GM04503 (cell line): ENCODE measurements at regions not wholly inside any gene's neighbourhood (a gene's known extent, or its start where the extent isn't known, plus 50 kb on each side); places are given as distances from the start of the nearest gene placed in this dataset.
"Not testable (repeated sequence)": the region's sequence is repeated elsewhere in the genome, so short reads cannot be mapped to it uniquely, and the experiment has no call there.

Experiments
- DNase-seq: peaks from one replicate; pipeline ENCODE4 v3.0.0-alpha.2; 2012; ENCODE audit warnings: low read depth

GRCh38 chr11:67768001-67768730 is 93.7 kb upstream of the ALDH3B2 start:
- not testable (repeated sequence) for DNase-seq

DNA sequence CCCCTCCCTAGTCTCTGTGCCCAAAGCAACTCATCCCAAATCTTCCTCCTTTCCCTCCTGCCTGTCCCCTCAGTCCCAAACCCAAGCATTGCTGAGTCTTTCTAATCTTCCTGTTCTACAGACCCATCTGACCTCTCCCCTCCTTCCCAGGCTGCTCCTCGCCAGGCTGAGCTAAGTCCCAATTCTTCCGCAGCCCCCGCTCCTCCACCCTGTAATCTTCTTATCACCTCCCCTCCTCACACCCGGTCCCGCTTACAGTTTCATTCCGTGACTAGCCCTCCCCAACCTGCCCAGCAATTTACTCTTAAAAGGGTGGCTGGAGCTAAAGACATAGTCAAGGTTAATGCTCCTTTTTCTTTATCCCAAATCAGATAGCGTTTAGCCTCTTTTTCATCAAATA is 86.8 kb upstream of the ALDH3B2 start:
- DNase-seq = not testable (repeated sequence)

DNA sequence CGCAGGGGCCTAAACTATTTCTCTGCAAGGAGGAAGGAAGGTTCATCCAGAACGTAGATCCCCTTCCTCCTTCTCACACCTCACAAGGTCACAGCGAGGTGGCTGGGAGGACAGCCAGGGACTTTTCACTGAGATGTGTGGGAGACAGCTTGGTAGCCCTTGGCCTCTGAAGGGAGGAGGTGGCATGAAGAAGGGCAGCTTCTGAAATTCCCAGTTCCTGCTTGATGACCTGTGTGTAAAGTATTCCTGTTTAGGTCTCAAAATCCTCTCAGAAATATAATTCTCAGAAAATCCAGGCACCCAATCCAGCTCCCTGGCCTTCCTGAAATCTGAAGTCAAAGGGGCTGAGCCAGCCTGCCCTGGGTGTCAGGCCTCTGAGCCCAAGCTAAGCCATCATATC is 84.9 kb upstream of the ALDH3B2 start:
- DNase-seq = not testable (repeated sequence)

GRCh38 chr11:67758467-67758866 is 84.0 kb upstream of the ALDH3B2 start:
- DNase-seq = not testable (repeated sequence)

GRCh38 chr11:67758009-67758408 is 83.6 kb upstream of the ALDH3B2 start:
- not testable (repeated sequence) for DNase-seq

- not testable (repeated sequence) for DNase-seq
These were observed 79.4 kb upstream of the ALDH3B2 start for GRCh38 chr11:67753820-67754219.

DNA sequence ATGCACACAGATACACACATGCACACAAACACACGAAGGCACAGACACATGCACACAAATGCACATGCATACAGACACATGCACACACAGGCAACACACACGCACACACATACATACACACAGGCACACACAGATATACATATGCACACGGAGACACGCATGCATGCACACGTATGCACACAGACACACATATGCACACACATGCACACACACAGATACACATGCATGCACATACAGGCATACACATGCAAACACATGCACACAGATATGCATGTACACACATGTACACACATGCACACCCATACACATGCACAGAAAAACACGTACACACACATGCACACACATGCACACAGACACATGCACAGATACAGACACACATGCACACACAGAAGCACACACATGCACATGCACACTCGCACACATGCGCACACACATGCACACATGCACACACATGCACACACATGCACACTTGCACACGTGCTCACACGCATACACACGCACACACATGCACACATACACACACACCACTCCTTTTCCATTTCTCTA is 70.8 kb upstream of the ALDH3B2 start:
- DNase-seq = no peak

- not testable (repeated sequence) for DNase-seq
These were observed 69.8 kb upstream of the ALDH3B2 start for GRCh38 chr11:67744231-67744630.

DNA sequence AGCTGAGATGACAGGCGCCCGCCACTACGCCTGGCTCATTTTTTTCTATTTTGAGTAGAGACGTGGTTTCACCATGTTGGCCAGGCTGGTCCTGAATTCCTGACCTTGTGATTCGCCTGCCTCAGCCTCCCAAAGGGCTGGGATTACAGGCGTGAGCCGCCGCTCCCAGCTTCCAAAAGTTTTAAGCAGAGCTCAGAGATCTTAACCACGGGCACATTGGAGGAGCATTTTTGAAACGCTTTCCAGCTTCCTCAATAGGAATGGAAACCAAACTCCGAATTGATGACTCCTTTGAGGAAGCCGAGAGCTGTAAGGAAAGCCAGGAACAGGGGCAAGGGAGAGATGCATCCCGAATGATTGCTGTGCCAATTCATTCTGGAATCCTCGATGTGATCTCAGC is 63.8 kb upstream of the ALDH3B2 start:
- not testable (repeated sequence) for DNase-seq

- not testable (repeated sequence) for DNase-seq
These were observed 63.2 kb upstream of the ALDH3B2 start for GRCh38 chr11:67737562-67738080.

DNA sequence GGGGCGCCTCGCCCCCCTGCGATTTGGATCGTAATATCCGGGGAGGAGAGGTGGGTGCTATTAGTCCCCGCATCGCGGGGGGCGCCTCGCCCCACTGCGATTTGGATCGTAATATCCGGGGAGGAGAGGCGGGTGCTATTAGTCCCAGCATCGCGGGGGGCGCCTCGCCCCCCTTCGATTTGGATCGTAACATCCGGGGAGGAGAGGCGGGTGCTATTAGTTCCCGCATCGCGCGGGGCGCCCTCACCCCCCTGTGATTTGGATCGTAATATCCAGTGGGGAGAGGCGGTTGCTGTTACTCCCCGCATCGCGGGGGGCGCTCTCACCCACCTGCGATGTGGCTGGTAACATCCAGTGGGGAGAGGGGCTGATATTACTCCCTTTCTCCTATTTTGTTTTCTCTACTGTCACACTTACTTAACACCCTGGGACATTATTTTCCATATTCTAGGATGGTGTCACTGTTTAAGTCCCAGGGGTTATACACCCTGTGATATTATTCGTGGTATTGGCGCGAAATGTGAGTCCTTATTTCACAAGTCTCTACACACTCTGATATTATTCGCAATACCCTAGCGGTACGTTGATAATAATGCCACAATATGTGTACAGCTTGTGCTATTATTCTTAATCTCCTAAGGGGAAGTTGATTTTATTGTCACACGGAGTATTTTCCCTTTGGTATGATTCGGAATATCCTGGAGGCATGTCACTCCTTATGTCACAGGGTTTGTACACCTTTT is 57.8 kb upstream of the ALDH3B2 start:
- no peak for DNase-seq

GRCh38 chr11:67731583-67731982 is 57.2 kb upstream of the ALDH3B2 start:
- no peak for DNase-seq

GRCh38 chr11:67728163-67728571 is 53.7 kb upstream of the ALDH3B2 start:
- DNase-seq = not testable (repeated sequence)

- DNase-seq = not testable (repeated sequence)
These were observed 52.9 kb upstream of the ALDH3B2 start for GRCh38 chr11:67727066-67728040.
